COLO668 (cell line): ENCODE measurements at regions not wholly inside any gene's neighbourhood (a gene's known extent, or its start where the extent isn't known, plus 50 kb on each side); places are given as distances from the start of the nearest gene placed in this dataset.

Source experiments
- DNase-seq: peaks from one replicate; lab custom pipeline; 2025; ENCODE audit not compliant: unreplicated experiment; lab: John Stamatoyannopoulos, UW

DNA sequence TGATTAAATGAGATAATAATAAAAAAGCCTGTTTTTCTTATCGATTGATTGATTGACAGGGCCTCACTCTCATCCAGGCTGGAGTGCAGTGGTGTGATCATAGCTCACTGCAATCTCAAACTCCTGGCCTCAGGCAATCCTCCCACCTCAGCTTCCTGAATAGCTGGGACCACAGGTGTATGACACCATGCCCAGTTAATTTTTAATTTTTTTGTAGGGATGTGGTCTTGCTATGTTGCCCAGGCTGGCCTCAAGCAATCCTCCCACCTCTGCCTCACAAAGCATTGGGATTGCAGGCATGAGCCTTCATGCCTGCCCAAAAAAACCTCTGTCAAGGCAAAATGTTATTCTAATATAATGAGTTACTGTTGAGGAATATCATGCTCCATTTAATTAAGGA, 346.4 kb upstream of the DAB1 start:
- DNase-seq, result no peak

- DNase-seq, result no peak
These were observed 337.8 kb upstream of the DAB1 start for GRCh38 chr1:57761628-57762027.

DNA sequence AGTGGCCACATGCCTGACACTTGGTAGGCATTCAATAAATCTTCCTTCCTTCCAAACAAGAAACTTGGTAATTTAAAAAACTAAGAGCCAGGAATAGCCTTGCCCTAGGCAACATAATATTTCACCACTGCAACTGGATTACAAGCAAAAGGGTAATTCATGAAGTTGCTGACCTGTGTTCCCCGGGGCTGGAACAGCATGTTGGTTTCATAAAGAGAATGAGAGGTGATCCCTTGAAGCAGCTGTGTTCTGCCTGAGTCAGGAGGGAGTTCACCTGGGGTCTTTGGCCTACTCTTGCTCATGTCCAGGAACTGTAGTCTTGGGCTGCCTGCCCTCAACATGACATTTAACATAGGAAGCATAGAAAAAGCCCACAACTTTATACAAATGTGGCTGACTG, 329.0 kb upstream of the DAB1 start:
- DNase-seq, result no peak

DNA sequence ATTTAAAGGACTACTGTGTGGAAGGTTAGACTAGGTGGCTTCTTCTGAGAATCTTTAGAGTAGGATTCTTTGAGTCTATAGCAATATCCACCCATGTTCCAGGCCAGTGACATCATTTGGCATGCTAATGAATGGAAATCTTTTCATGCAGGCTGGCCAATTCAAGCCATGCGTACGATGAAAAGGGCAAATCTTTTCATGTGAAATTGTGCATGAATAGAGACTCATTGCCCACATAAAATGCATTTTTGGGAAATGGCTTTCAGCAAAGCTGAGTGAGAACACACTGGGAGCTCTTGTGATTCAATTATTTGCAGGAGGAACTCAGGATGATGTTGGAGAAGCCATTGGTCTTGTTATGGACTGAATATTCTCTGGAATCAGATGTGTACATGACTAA, 324.9 kb upstream of the DAB1 start:
- no peak for DNase-seq

GRCh38 chr1:57747818-57748217, 324.0 kb upstream of the DAB1 start:
- DNase-seq, result no peak

DNA sequence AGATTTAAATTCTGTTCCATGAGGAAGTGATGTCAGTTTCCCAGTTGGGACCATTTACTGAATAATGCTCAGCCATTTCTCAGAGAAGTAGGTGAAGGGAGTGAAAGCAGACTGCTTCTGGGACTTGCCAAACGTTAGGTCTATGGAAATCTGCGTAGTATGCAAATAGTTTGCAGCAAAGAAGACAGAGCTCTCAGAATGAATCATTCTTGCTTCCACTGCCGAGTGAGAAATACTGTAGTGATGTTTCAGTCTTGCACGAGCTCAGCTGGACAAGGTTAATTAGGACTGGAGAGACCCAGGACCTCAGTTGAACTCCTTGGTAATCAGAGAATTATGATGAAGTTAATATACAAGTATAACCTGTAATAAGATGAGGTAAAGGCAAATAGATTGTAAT, 317.7 kb upstream of the DAB1 start:
- no peak for DNase-seq

DNA sequence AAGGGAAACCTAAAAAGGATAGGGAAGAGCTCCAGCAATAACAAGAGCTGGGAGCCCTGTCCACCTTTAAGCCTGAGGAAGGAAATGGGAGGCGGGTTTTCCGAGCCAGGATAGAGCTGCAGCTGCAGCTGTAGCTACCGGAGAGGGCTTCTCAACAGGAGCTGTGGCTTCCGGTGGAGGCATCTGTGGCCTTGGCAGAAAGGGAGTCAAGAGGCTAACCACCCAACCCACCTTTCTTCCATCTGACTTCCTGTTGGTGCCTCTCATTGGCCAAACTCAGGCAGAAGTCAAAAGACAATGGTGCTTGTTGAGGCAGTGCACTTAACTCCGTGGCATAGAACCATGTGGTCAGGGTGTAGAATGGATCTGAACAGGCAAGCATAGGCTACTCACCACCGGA, 313.1 kb upstream of the DAB1 start:
- no peak for DNase-seq

DNA sequence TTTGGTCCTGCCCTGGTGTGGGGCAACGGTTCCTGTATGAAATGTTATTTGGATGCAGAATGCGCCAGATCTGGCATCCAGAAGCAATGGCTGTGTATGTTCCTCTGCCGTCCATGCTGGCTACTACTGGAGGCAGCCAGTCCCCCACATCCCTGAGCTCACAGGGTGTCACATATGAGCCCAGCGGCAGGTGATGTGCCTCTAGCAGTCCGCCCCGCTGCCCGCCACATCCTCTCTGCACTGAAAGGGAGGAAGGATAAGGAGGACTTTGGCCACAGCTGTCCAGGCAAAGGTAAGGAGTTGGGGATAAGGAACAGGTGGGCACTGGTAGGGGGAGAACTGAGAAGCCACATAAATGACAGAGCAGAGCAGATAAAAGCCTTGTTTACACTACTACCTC, 305.3 kb upstream of the DAB1 start:
- DNase-seq, result no peak

DNA sequence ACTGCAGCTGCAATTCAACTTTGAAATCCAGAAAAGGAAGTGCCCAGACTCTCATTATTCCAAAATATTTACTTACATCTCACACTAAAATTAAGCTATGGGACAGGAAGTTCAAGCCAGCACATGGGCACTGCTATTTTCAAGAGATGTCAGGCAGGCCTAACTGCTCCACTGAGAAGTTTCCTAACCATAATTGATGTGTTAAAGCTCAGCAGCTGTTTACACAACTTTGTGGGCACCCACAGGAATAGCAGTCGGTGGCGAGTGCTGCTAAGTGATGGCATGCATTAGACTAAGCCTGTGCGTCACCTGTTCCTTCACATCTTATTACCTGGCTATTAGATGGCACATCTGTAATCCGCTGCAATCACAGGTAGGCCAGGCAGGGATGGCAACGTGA, 303.3 kb upstream of the DAB1 start:
- DNase-seq, result no peak

GRCh38 chr1:57725318-57725717, 301.5 kb upstream of the DAB1 start:
- no peak for DNase-seq

DNA sequence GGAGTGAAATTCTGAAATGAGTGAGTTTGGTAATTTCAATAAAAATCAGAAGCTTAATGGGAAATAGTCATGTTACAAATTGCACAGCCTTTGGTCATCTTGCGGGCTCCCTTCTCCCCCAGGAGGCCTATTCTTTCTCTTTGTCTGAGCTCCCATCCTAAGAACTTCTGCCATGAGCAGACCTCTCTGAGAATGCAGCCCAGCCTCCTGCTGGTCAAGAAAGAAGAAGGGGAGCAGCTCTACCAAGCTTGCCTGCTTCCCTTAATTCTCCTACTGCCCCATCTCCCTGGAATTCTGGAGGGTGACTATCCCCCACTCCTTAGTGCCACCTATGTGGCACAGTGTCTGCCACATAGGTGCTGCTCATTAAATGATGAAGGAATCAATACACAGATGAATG, 300.7 kb upstream of the DAB1 start:
- no peak for DNase-seq

DNA sequence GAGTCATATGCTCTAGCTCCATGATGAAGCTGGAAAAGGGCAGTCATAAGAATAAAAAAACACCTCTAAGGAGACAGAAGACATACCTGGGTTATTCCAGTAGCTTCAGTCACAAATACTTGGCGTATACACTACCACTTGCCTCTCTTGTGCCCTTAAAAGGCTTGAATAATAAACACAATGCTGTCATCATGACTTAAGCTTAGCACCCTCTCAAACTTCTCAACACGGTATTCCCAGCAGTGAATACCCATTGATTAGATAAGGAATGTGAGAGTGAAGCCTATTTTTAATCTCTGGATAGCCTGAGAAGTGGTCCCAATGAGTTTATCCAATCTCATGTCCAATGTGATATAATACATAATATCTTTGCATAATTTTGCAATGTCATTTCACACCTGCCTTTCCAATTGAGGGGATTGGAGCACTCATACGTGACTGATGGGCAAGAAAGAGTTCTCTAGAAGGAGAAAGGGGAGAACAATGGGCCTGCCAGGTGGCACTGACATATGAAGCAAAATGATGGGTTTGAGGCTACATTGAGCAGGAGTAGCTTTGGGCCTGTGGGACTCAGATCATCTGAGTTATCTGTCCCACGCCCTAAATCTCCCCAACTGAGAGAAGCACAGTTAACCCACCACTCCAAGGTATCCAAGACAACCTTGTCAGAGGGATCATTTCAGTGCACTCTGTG, 298.6 kb upstream of the DAB1 start:
- no peak for DNase-seq

DNA sequence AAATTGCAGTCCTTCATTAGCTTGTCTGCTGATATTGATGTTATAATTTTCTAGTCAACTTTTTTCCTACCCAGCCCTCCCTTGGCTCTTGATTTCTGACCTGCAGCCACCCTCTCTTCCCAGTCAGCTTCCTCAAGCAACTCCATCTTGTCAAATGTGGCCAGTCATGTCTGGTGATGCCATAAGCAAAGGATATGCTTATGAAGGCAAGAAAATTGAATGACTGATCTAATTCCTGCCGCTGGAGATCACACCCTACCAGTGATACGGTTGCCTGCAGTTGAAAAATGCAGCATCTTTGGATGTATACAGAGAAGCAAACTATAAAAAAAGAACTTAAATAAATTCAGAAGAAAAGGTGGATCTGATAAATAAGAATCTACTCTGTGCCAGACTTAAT, 297.1 kb upstream of the DAB1 start:
- DNase-seq, result no peak

- DNase-seq, result no peak
These were observed 295.4 kb upstream of the DAB1 start for GRCh38 chr1:57719274-57719673.

GRCh38 chr1:57713501-57713900, 289.6 kb upstream of the DAB1 start:
- no peak for DNase-seq

DNA sequence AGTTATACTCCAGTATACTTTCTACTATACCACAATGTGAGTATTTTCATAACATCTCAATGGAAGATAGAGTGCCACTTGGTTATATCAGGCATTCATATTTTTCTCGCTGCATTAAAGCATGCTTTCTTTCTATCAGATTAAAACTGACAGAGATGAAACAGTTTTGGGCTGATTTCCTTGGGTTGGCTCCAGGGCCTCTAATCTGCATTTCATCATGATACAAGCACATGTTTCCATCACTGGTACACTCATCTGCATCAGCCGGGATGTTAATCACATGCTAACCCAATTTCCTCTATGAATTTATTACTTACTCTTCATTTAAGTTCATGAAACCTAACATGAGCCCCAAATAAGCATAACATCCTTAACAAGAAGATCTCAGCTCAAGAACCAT, 289.0 kb upstream of the DAB1 start:
- no peak for DNase-seq

GRCh38 chr1:57711326-57711725, 287.5 kb upstream of the DAB1 start:
- DNase-seq, result no peak

GRCh38 chr1:57707631-57708030, 283.8 kb upstream of the DAB1 start:
- DNase-seq, result no peak

GRCh38 chr1:57704811-57705210, 281.0 kb upstream of the DAB1 start:
- DNase-seq, result no peak

- DNase-seq, result no peak
These were observed 280.4 kb upstream of the DAB1 start for GRCh38 chr1:57704231-57704630.

- no peak for DNase-seq
These were observed 273.0 kb upstream of the DAB1 start for GRCh38 chr1:57696904-57697303.

DNA sequence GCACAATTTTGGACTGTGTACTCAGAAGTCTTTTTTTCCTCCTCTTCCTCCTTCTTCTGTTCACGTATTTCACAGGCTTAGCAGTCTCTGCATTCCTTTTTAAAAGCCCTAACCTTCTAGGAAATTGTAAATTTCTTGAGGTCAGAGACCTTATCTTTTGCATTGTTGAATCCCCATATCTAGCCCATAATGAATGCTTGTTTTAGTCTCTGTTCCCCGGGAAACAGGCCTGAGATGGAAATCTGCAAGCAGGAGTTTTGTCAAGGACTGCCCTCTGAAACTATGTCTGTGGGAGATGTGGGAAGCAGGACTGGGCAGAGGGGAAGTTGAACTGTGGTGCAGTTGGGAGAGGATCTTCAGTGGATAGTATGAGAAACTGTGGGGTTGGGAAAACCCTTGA, 272.2 kb upstream of the DAB1 start:
- no peak for DNase-seq

GRCh38 chr1:57686306-57686705, 262.4 kb upstream of the DAB1 start:
- no peak for DNase-seq
